ENCODE measurements at regions not wholly inside any gene's neighbourhood (a gene's known extent, or its start where the extent isn't known, plus 50 kb on each side); places are given as distances from the start of the nearest gene placed in this dataset.

GRCh38 chr10:29141761-29142160 lies 147.1 kb upstream of the LYZL1 start:
- no peak for TF ChIP-seq CTCF (optimal IDR thresholded peaks at IDR 0.05 in 1 of 3, IDR thresholded peaks at IDR 0.05 in 1 of 3, conservative IDR thresholded peaks at IDR 0.05 in 1 of 3; ENCODE audit: extremely low read depth in 1 of 3, insufficient read depth in 2 of 3, low read length in 3 of 3)
- TF ChIP-seq EZH2 (IDR thresholded peaks at IDR 0.05; ENCODE audit: low read length), result no peak
